ENCODE measurements at regions not wholly inside any gene's neighbourhood (a gene's known extent, or its start where the extent isn't known, plus 50 kb on each side); places are given as distances from the start of the nearest gene placed in this dataset.

DNA sequence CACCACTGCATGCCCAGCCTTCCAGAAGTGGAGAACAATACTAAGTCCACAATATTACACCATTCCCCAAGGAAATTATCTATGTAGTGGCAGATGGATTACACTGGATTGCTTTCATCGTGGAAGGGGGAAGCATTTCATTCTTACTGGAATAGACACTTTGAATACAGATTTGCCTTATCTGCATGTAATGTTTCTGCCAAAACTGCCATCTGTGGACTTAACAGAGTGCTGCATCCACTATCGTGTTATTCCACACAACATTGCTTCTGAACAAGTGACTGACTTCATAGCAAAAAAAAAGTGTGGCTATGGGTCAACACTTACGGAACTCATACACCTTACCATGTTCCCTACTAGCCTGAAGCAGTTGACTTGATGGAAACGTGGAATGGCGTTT, 536.9 kb downstream of the BRINP1 start:
- ATAC-seq, result no peak
- Histone ChIP-seq H3K36me3 (no peaks in the 10 kb centered on the region), H3K27me3 (no peaks in the 10 kb centered on the region), H3K27ac (no peak overlapping the region), H3K4me3 (no peak overlapping the region), H3K9me3 (peaks cover 0 to 4% (median 0%) of the 10 kb centered on the region in 12 donors), H3K4me1 (no peaks in the 10 kb centered on the region)
- TF ChIP-seq POLR2A (IDR thresholded peaks at IDR 0.05), result no peak
- TF ChIP-seq, protein P1, sequence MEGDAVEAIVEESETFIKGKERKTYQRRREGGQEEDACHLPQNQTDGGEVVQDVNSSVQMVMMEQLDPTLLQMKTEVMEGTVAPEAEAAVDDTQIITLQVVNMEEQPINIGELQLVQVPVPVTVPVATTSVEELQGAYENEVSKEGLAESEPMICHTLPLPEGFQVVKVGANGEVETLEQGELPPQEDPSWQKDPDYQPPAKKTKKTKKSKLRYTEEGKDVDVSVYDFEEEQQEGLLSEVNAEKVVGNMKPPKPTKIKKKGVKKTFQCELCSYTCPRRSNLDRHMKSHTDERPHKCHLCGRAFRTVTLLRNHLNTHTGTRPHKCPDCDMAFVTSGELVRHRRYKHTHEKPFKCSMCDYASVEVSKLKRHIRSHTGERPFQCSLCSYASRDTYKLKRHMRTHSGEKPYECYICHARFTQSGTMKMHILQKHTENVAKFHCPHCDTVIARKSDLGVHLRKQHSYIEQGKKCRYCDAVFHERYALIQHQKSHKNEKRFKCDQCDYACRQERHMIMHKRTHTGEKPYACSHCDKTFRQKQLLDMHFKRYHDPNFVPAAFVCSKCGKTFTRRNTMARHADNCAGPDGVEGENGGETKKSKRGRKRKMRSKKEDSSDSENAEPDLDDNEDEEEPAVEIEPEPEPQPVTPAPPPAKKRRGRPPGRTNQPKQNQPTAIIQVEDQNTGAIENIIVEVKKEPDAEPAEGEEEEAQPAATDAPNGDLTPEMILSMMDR (IDR thresholded peaks at IDR 0.05), result no peak
- DNase-seq, result no peak
- WGBS, 4 donors, result 69 to 83% (median 75%) methylated on average over 5 of the region's 5 CpGs
- intact Hi-C loops (cut with DNase I), result loop anchor here in 4 of 10 donors (2.0 to 10.0 kb wide), 3 partner anchors 452 to 465 kb away; no protein-coding TSS in a partner anchor

DNA sequence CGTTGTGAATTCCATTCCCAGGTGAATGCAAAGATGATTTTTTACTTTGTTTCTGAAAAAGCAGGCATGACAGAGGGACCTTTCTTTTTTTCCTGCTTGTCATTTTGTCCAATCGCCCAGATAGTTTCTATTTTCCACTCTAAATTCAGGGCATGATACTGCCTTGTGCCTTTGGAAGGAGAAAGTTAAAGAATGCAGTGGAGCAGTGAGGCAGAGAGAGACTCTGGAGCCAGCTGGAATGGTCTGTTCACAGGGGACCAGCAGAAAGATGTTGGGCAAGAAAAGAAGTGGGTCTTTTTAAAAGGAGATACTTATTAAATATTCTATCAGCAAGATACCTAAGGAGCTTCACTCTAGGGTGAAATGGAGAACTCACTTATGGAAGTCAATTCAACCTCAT, 532.3 kb downstream of the BRINP1 start:
- ATAC-seq (no peak), DNase-seq (no peak)
- no peaks in the 10 kb centered on the region for H3K36me3 ChIP-seq
- no peak overlapping the region for H3K4me3 ChIP-seq
- TF ChIP-seq, protein P1 (IDR thresholded peaks at IDR 0.05), result no peak
- TF ChIP-seq POLR2A (IDR thresholded peaks at IDR 0.05), result no peak
- no peaks in the 10 kb centered on the region for H3K4me1 ChIP-seq
- 54 to 64% (median 56%) methylated on average over 2 of the region's 2 CpGs for whole genome bisulfite sequencing, 4 donors
- no peaks in the 10 kb centered on the region for H3K27me3 ChIP-seq
- H3K27ac ChIP-seq, result no peak overlapping the region
- intact Hi-C loops (cut with DNase I), result loop anchor here in 2 of 10 donors (10.0 kb wide), 1 partner anchor 448 kb away; no protein-coding TSS in a partner anchor
- no peaks in the 10 kb centered on the region for H3K9me3 ChIP-seq

DNA sequence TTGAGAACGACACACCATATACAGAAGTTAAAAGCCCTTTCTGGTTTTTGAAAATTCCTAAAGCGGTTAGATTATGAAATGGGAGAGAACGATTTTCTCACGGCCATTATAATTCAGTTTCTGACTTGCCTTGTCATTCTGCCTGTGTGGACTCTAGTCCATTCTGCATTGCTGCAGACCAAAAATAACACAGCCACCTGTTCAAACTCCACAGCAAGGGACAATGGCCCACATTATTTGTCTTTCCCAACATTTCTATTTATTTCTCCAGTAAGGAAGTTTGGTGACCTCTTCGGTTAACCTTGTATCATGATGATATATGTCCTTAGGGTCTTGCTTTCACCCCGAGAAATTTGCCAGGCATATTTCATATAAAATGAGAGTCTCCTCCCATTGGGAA, 497.7 kb downstream of the BRINP1 start:
- no peak for DNase-seq
- intact Hi-C loops (cut with DNase I), result no loop called here
- H3K9me3 ChIP-seq, result no peaks in the 10 kb centered on the region
- no peaks in the 10 kb centered on the region for H3K4me1 ChIP-seq
- no peak overlapping the region for H3K27ac ChIP-seq
- H3K36me3 ChIP-seq, result no peaks in the 10 kb centered on the region
- no peaks in the 10 kb centered on the region for H3K27me3 ChIP-seq
- H3K4me3 ChIP-seq, result no peak overlapping the region
- TF ChIP-seq POLR2A (IDR thresholded peaks at IDR 0.05), result no peak
- TF ChIP-seq, protein P1 (IDR thresholded peaks at IDR 0.05), result no peak
- 80 to 86% (median 83%) methylated on average over 6 of the region's 6 CpGs for WGBS, 4 donors
- no peak for ATAC-seq

DNA sequence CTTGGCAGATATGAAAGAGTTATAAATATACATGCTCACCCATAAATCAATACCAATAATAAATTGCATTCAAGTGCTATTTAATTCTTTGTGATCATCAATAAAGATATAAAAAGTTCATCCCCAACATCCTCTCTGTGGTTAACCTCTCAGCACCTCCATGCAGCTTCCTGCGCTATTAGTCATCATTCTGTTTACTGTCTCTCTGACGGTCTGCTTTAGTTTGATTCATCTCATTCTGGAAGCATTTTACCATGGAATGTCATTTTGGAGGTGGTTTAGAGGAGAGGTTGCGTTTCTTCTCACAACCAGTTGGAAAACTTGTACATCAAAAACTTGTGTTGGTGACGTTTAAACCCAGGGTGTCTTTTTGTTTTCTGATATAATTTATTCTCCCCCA, 486.6 kb downstream of the BRINP1 start:
- no peaks in the 10 kb centered on the region for H3K36me3 ChIP-seq
- no peak overlapping the region for H3K27ac ChIP-seq
- intact Hi-C loops (cut with DNase I), result no loop called here
- H3K9me3 ChIP-seq, result no peaks in the 10 kb centered on the region
- DNase-seq, result no peak
- 68 to 80% (median 70%) methylated on average over 4 of the region's 4 CpGs for WGBS, 4 donors
- TF ChIP-seq POLR2A (IDR thresholded peaks at IDR 0.05), result no peak
- TF ChIP-seq, protein P1 (IDR thresholded peaks at IDR 0.05), result no peak
- H3K4me3 ChIP-seq, result no peak overlapping the region
- H3K27me3 ChIP-seq, result no peaks in the 10 kb centered on the region
- ATAC-seq, result no peak
- no peaks in the 10 kb centered on the region for H3K4me1 ChIP-seq
